HepG2 (cell line): ENCODE measurements at regions not wholly inside any gene's neighbourhood (a gene's known extent, or its start where the extent isn't known, plus 50 kb on each side); places are given as distances from the start of the nearest gene placed in this dataset.

Source experiments
- ATAC-seq: fragments of 200-7000 bp; cut with Tn5 transposase; 3 replicates; pipeline ENCODE4 v1.9.1; 2020; ENCODE audit warnings: mild to moderate bottlenecking, moderate library complexity
- BruUV-seq: library from RNA; stranded (reverse); fragments of 400-500 nt; replicated peaks from 2 replicates; lab custom pipeline; 2021; lab: Mats Ljungman, UMichigan
- CTCF ChIA-PET: fragments of 300-600 bp; formaldehyde crosslinking; extraction: SDS; loops from one replicate; lab custom pipeline; 2021; ENCODE audit warnings: low total read pairs, inconsistent platforms, low intra/inter-chr PET ratio; lab: Yijun Ruan, JAX
- POLR2A ChIA-PET: fragments of 350-600 bp; sonication (Branson Sonifier 250); formaldehyde crosslinking; loops from one replicate; lab custom pipeline; 2020; ENCODE audit warnings: antibody characterized with exemption, inconsistent platforms; lab: Yijun Ruan, JAX
- DNase-seq: peaks from one replicate; pipeline ENCODE4 v3.0.0-alpha.2; 2015; ENCODE audit warnings: low spot score
- FAIRE-seq: peaks from 3 replicates; lab custom pipeline; 2011; peaks lifted over from hg19 to GRCh38; lab: Jason Lieb, UNC
- H2AFZ ChIP-seq: one replicate; pipeline ENCODE4 v1.6.1; 2011; ENCODE audit warnings: low read length, inconsistent platforms
- H3K27ac ChIP-seq: fragments of 300-600 bp; 3 replicates; pipeline ENCODE4 v1.8.0; 2011; ENCODE audit warnings: mixed run types, mild to moderate bottlenecking, mixed read lengths, low read length, inconsistent platforms; ENCODE audit not compliant: insufficient read depth; ENCODE audit errors: extremely low read length
- H3K27me3 ChIP-seq, 2 experiments: fragments of 200-600 bp in 1 of 2; 2 replicates in 1 of 2; 3 replicates in 1 of 2; pipeline versions ENCODE4 v1.6.0 to v1.8.0; 2011; ENCODE audit warnings: low read length in 2 of 2, mild to moderate bottlenecking in 2 of 2, moderate library complexity in 2 of 2, inconsistent platforms in 1 of 2; ENCODE audit not compliant: insufficient read depth in 2 of 2, control insufficient read depth in 1 of 2
- H3K36me3 ChIP-seq, 2 experiments: fragments of 200-600 bp in 1 of 2; replicated peaks in 1 of 2; 2 replicates in 1 of 2; 3 replicates in 1 of 2; pipeline versions ENCODE4 v1.5.1 to v1.8.0; 2011; ENCODE audit warnings: low read length in 2 of 2, inconsistent platforms in 1 of 2; ENCODE audit not compliant: insufficient read depth in 2 of 2, control insufficient read depth in 1 of 2
- H3K4me1 ChIP-seq: 2 replicates; pipeline ENCODE4 v1.5.1; 2012; ENCODE audit warnings: low read length, inconsistent platforms; ENCODE audit not compliant: insufficient read depth
- H3K4me2 ChIP-seq: 2 replicates; pipeline ENCODE4 v1.6.0; 2011; ENCODE audit warnings: low read depth, low read length, inconsistent platforms
- H3K4me3 ChIP-seq, 3 experiments: fragments of 200-600 bp in 1 of 3; sonication (generic), shearing (Covaris generic) in 1 of 3; replicated peaks in 1 of 3; 2 replicates each; pipeline ENCODE4 v1.5.1; 2011 to 2016; ENCODE audit warnings: low read length in 3 of 3, inconsistent platforms in 2 of 3, low read depth in 2 of 3, mild to moderate bottlenecking in 2 of 3, control low read depth in 1 of 3, mixed read lengths in 1 of 3; ENCODE audit not compliant: insufficient read depth in 1 of 3
- H3K79me2 ChIP-seq: one replicate; pipeline ENCODE4 v1.6.1; 2011; ENCODE audit warnings: low read length, inconsistent platforms; ENCODE audit not compliant: insufficient read depth
- H3K9ac ChIP-seq: 2 replicates; pipeline ENCODE4 v1.6.0; 2011; ENCODE audit warnings: mild to moderate bottlenecking, low read depth, low read length, inconsistent platforms; ENCODE audit not compliant: insufficient read depth
- H3K9me3 ChIP-seq: 2 replicates; pipeline ENCODE4 v1.5.1; 2012; ENCODE audit warnings: mild to moderate bottlenecking, low read length
- H4K20me1 ChIP-seq: 2 replicates; pipeline ENCODE4 v1.6.0; 2011; ENCODE audit warnings: inconsistent platforms, mild to moderate bottlenecking, low read length, moderate library complexity; ENCODE audit not compliant: insufficient read depth
- ARHGAP35 ChIP-seq: sonication (generic); formaldehyde crosslinking; IDR thresholded peaks from 2 replicates; pipeline ENCODE4 v1.9.0; 2022; ENCODE audit warnings: mild to moderate bottlenecking, inconsistent platforms, moderate library complexity, missing genetic modification reagents, borderline replicate concordance
- BRF2 ChIP-seq: sonication (generic); formaldehyde crosslinking; IDR thresholded peaks from 2 replicates; pipeline ENCODE4 v1.8.1; 2022; ENCODE audit warnings: mild to moderate bottlenecking, missing genetic modification reagents
- HHEX ChIP-seq: IDR thresholded peaks from 2 replicates; pipeline ENCODE4 v1.6.1; 2016; ENCODE audit warnings: control low read depth
- JDP2 ChIP-seq: sonication (generic); formaldehyde crosslinking; IDR thresholded peaks from 2 replicates; pipeline ENCODE4 v1.8.1; 2022; ENCODE audit warnings: missing genetic modification reagents, borderline replicate concordance
- JUN ChIP-seq: sonication (generic); formaldehyde crosslinking; IDR thresholded peaks from 2 replicates; pipeline ENCODE4 v1.4.0; 2020; ENCODE audit warnings: mild to moderate bottlenecking, missing genetic modification reagents
- KAT8 ChIP-seq: IDR thresholded peaks from 2 replicates; pipeline ENCODE4 v1.6.1; 2016; ENCODE audit warnings: missing genetic modification reagents, missing compliant biosample characterization
- MAFF ChIP-seq: IDR thresholded peaks from 2 replicates; pipeline ENCODE4 v1.6.1; 2011; ENCODE audit warnings: low read depth, low read length, improper control_type of control experiment
- MEIS1 ChIP-seq: sonication (generic); formaldehyde crosslinking; IDR thresholded peaks from 2 replicates; pipeline ENCODE4 v1.9.0; 2021; ENCODE audit warnings: mild to moderate bottlenecking, missing genetic modification reagents, moderate library complexity, borderline replicate concordance
- PITX1 ChIP-seq: sonication (generic); formaldehyde crosslinking; IDR thresholded peaks from 2 replicates; pipeline ENCODE4 v1.5.1; 2020; ENCODE audit warnings: mild to moderate bottlenecking, missing genetic modification reagents
- RAD51 ChIP-seq: fragments of 450-650 bp; IDR thresholded peaks from 2 replicates; pipeline ENCODE4 v1.6.1; 2016; ENCODE audit warnings: borderline replicate concordance
- RBAK ChIP-seq: sonication (generic); formaldehyde crosslinking; IDR thresholded peaks from 2 replicates; pipeline ENCODE4 v1.5.1; 2020; ENCODE audit warnings: mild to moderate bottlenecking, missing genetic modification reagents
- STAG1 ChIP-seq: sonication (generic); formaldehyde crosslinking; IDR thresholded peaks from 2 replicates; pipeline ENCODE4 v1.4.0; 2020; ENCODE audit warnings: missing genetic modification reagents
- THAP11 ChIP-seq: IDR thresholded peaks from 2 replicates; pipeline ENCODE4 v1.6.1; 2016; ENCODE audit warnings: missing biosample characterization, missing genetic modification reagents
- ZBED4 ChIP-seq: sonication (generic); formaldehyde crosslinking; IDR thresholded peaks from 2 replicates; pipeline ENCODE4 v1.4.0; 2020; ENCODE audit warnings: missing genetic modification reagents, borderline replicate concordance
- ZFP90 ChIP-seq: sonication (generic); formaldehyde crosslinking; IDR thresholded peaks from 2 replicates; pipeline ENCODE4 v1.8.0; 2022; ENCODE audit warnings: missing genetic modification reagents, mild to moderate bottlenecking, inconsistent platforms, borderline replicate concordance
- ZNF17 ChIP-seq: sonication (generic); formaldehyde crosslinking; IDR thresholded peaks from 2 replicates; pipeline ENCODE4 v1.5.0; 2020; ENCODE audit warnings: mild to moderate bottlenecking, missing genetic modification reagents
- ZNF501 ChIP-seq: sonication (generic); formaldehyde crosslinking; IDR thresholded peaks from 2 replicates; pipeline ENCODE4 v1.5.1; 2020; ENCODE audit warnings: mild to moderate bottlenecking, moderate library complexity, missing genetic modification reagents
- ZNF552 ChIP-seq: sonication (generic); formaldehyde crosslinking; IDR thresholded peaks from 2 replicates; pipeline ENCODE4 v1.9.0; 2022; ENCODE audit warnings: missing genetic modification reagents, mild to moderate bottlenecking, borderline replicate concordance
- ZNF674 ChIP-seq: sonication (generic); formaldehyde crosslinking; IDR thresholded peaks from 2 replicates; pipeline ENCODE4 v1.5.0; 2020; ENCODE audit warnings: low read depth, mild to moderate bottlenecking, missing genetic modification reagents
- ZNF792 ChIP-seq: IDR thresholded peaks from 2 replicates; pipeline ENCODE4 v1.6.1; 2016
- WGBS: methylation state at CpG from one replicate; pipeline ENCODE4 v1.1.6; 2017; ENCODE audit warnings: low lambda C conversion rate; 5-methylcytosine and 5-hydroxymethylcytosine counted together
- in situ Hi-C: cut with HindIII; loops from 2 replicates; pipeline ENCODE4 v1.10.0; 2017; ENCODE audit warnings: low pct_unique_long_range_greater_than_20kb; ENCODE audit not compliant: extremely low pct_ligation_motif_present
- intact Hi-C: fragments of 100-400 bp; cut with micrococcal nuclease; formaldehyde crosslinking; loops from one replicate; pipeline ENCODE4 v1.10.0; 2022; ENCODE audit not compliant: unreplicated experiment
- TF ChIP-seq, protein P1 (sequence below): sonication (generic); formaldehyde crosslinking; IDR thresholded peaks from 2 replicates; pipeline ENCODE4 v1.8.0; 2022; ENCODE audit warnings: missing genetic modification reagents, mild to moderate bottlenecking, inconsistent platforms, borderline replicate concordance

GRCh38 chr11:96464700-96465307 is 75.0 kb downstream of the JRKL start:
- WGBS: under 1% methylated on average over 7 of the region's 7 CpGs
- no peaks in the 10 kb centered on the region for H3K36me3 ChIP-seq
- ChIA-PET POLR2A (interaction anchor here (1.1 kb wide), 1 partner anchor 676 kb away, joined by 3 read pairs; no protein-coding TSS in a partner anchor), CTCF (interaction anchor here (3.2 kb wide), 1 partner anchor 676 kb away, joined by 44 read pairs; no protein-coding TSS in a partner anchor)
- no peaks in the 10 kb centered on the region for H3K9me3 ChIP-seq
- DNase-seq: peak; percentile 68
- in situ Hi-C loops (loop anchor here (5.0 kb wide), 1 partner anchor 672 kb away; no protein-coding TSS in a partner anchor), intact Hi-C loops (loop anchor here (1.0 to 2.0 kb wide), 2 partner anchors 330 to 676 kb away; no protein-coding TSS in a partner anchor)
- no peak overlapping the region for H3K9ac ChIP-seq
- no peaks in the 10 kb centered on the region for H3K27me3 ChIP-seq
- H2AFZ ChIP-seq: no peak overlapping the region
- BruUV-seq: no TSS peak
- peak; percentile 72 for FAIRE-seq
- no peaks in the 10 kb centered on the region for H3K79me2 ChIP-seq
- no peak overlapping the region for H3K27ac ChIP-seq
- peak; percentile 95 for ATAC-seq
- no peak overlapping the region for H3K4me3 ChIP-seq
- no peak overlapping the region for H3K4me2 ChIP-seq
- H4K20me1 ChIP-seq: no peaks in the 10 kb centered on the region
- H3K4me1 ChIP-seq: no peaks in the 10 kb centered on the region
- TF ChIP-seq BRF2 (no peak), ZNF552 (CRISPR knock-in tag) (no peak), PITX1 (no peak), RAD51 (no peak), JUN (CRISPR knock-in tag) (no peak), ZNF792 (CRISPR knock-in tag) (no peak), ZNF501 (CRISPR knock-in tag) (no peak), MEIS1 (CRISPR knock-in tag) (no peak), ZNF674 (CRISPR knock-in tag) (no peak), HHEX (CRISPR knock-in tag) (no peak), KAT8 (CRISPR knock-in tag) (no peak), THAP11 (no peak), RBAK (no peak), ZFP90 (CRISPR knock-in tag) (no peak), ARHGAP35 (CRISPR knock-in tag) (no peak), ZNF17 (CRISPR knock-in tag) (no peak), MAFF (no peak), JDP2 (CRISPR knock-in tag) (no peak), STAG1 (peak; percentile 82), ZBED4 (CRISPR knock-in tag) (no peak)
- TF ChIP-seq, protein P1, sequence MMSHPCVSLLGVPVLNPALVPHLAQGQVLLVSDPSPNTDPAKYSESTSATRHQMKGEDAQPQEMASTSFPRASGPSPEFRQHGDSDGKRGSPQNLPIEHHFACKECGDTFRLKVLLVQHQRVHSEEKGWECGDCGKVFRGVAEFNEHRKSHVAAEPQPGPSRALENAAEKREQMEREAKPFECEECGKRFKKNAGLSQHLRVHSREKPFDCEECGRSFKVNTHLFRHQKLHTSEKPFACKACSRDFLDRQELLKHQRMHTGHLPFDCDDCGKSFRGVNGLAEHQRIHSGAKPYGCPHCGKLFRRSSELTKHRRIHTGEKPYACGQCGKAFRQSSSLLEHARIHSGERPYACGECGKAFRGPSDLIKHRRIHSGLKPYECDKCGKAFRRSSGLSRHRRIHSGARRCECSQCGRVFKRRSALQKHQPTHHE (CRISPR knock-in tag): no peak
